ENCODE measurements at regions not wholly inside any gene's neighbourhood (a gene's known extent, or its start where the extent isn't known, plus 50 kb on each side); places are given as distances from the start of the nearest gene placed in this dataset.
A peak's percentile ranks its signal among the peaks of the same experiment; 100 is the strongest.

DNA sequence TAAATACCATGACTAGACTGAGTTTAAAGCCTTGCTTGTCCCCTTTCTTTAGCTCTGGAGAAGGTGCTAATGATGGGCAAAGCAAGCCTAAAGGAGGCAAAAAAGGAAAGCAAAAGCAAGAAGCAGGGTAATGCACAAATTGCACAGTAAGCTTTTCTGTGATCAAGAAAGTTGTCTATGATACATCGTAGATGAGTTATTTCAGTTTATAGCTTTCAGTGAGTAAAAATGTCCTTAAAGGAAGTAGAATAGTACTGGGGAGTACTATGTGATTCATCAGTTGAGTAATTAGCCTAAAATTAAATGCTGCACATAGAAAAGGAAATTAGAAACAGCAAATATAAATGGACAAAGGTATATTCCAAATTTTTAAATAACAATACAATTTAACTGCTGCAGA, 50.2 kb upstream of the PDE5A start:
- WGBS (ENCODE audit: low lambda C conversion rate), result 84% methylated on average over 1 of the region's 1 CpG
- Histone ChIP-seq H3K27me3 (ENCODE audit: control insufficient read depth in 1 of 2, insufficient read depth in 2 of 2, low read length in 2 of 2) (no peaks in the 10 kb centered on the region), H3K9ac (ENCODE audit: insufficient read depth, low read depth, low read length) (no peak overlapping the region), H3K9me3 (ENCODE audit: low read length) (no peaks in the 10 kb centered on the region), H3K27ac (ENCODE audit: extremely low read length, insufficient read depth, low read length) (no peak overlapping the region), H3K36me3 (replicated peaks in 1 of 2; ENCODE audit: control insufficient read depth in 1 of 2, insufficient read depth in 2 of 2, low read length in 2 of 2) (no peaks in the 10 kb centered on the region), H3K4me2 (ENCODE audit: low read depth, low read length) (no peak overlapping the region), H3K79me2 (ENCODE audit: insufficient read depth, low read length) (no peaks in the 10 kb centered on the region), H2AFZ (ENCODE audit: low read length) (no peak overlapping the region), H3K4me3 (replicated peaks in 1 of 3; ENCODE audit: insufficient read depth in 1 of 3, low read depth in 2 of 3, low read length in 3 of 3) (no peak overlapping the region), H4K20me1 (ENCODE audit: insufficient read depth, low read length) (no peaks in the 10 kb centered on the region), H3K4me1 (ENCODE audit: insufficient read depth, low read length) (no peaks in the 10 kb centered on the region)
- no peak for DNase-seq (ENCODE audit: low spot score)
- no peak for ATAC-seq
- intact Hi-C loops (cut with micrococcal nuclease; ENCODE audit: unreplicated experiment) (no loop called here), in situ Hi-C loops (cut with HindIII; ENCODE audit: extremely low pct_ligation_motif_present, low pct_unique_long_range_greater_than_20kb) (no loop called here)
- no TSS peak for BruUV-seq (replicated peaks)
- FAIRE-seq, result no peak
- CTCF ChIA-PET (ENCODE audit: low intra/inter-chr PET ratio, low total read pairs), result no interaction called here
- POLR2A ChIA-PET, result no interaction called here
- TF ChIP-seq POLR2AphosphoS2 (IDR thresholded peaks at IDR 0.05; ENCODE audit: low read depth, low read length) (no peak), MAFF (IDR thresholded peaks at IDR 0.05; ENCODE audit: low read depth, low read length) (peak; percentile 61; the same call in 1 of the 2 replicates), MAFK (conservative IDR thresholded peaks at IDR 0.05 in 1 of 2, IDR thresholded peaks at IDR 0.05 in 1 of 2; ENCODE audit: low read length in 2 of 2) (peak; percentile 69 to 77)

Small RNA genes in the stretch of these regions (small RNA-seq; reads per million reads assigned to genes)
- 0 reads per million in 3 experiments for gene RF00019 (ENCODE audit: insufficient read depth in 2 of 3, insufficient read length in 3 of 3, low read depth in 2 of 3, low replicate concordance in 1 of 3)
